DMS153 (cell line): ENCODE measurements at regions not wholly inside any gene's neighbourhood (a gene's known extent, or its start where the extent isn't known, plus 50 kb on each side); places are given as distances from the start of the nearest gene placed in this dataset.
A peak's percentile ranks its signal among the peaks of the same experiment; 100 is the strongest.

Experiments used
- DNase-seq: peaks from one replicate; lab custom pipeline; 2025; lab: John Stamatoyannopoulos, UW

DNA sequence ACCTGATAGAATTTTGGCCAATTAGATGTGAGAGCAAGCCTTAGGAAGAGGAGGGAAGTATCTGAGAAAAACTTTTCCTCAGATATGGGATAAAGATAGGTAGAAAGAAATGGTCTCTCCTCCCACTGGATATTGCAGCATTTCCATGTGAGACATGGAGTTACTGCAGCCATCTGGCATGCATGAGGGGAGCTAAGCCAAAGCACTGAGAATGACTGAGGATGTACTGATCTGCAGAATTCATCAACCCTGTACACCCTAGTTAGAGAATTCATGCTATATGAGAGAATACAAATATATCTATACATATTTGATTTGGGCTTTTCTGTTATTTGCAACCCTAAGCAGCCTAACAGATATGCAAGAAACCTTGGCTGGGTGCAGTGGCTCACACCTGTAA lies 52.5 kb upstream of the RPL34 start:
- DNase-seq, result no peak

DNA sequence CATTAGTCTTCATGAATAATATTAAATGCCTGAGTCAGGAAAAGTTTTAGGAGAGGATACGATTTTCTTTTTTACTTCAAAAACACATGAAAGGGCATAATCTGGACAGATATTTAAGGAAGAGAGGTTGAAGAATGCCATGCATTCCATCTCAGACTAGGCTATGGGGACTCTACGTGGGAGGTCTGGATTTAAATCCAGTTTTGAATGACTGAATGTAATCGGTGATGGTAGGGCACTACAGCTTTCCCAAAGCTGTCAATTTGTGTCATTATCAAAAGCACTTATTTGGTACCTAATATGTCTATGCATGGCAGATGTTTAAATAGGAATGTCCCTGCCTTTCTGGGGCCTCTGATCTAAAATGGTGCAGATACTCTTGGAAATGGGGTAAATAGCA lies 59.3 kb upstream of the RPL34 start:
- DNase-seq, result no peak

- DNase-seq, result no peak
Observed at GRCh38 chr4:108560616-108561015, 59.8 kb upstream of the RPL34 start.

- DNase-seq, result no peak
Observed at GRCh38 chr4:108559911-108560310, 60.5 kb upstream of the RPL34 start.

DNA sequence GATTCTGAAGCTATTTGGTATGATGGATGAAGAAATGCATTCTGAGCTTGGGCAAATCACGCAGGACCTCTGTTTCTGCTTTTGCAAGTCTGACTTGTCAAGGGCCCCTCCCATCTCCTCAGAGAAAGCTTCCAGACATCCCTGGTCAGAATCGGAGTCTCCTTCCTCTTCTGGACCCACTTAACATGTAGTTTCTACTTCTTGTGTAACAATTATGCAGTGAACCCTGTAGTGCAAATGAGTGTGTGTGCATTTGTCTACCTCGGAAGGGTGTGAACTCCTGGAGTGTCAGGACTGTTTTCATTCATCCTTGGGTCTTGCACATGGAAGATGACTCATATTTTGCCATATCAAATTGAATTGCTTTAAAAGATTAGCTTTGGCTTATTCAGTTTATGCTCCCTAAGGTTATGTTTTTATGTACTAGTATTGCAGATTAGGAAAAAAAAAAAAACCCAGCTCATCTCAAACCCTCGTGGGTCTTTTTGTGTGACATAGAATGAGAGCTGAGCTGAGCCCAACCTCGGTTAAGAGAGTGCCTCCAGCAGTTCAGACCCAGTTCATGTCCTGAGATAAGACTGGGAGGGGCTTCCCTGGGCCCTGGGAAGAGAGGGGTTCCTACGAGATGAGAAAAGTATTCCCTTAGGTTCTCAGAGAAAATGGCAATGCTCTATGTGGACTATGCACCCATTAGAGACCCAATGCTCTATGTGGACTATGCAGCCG lies 61.1 kb upstream of the RPL34 start:
- DNase-seq, result no peak

GRCh38 chr4:108556588-108557200 lies 63.7 kb upstream of the RPL34 start:
- no peak for DNase-seq

DNA sequence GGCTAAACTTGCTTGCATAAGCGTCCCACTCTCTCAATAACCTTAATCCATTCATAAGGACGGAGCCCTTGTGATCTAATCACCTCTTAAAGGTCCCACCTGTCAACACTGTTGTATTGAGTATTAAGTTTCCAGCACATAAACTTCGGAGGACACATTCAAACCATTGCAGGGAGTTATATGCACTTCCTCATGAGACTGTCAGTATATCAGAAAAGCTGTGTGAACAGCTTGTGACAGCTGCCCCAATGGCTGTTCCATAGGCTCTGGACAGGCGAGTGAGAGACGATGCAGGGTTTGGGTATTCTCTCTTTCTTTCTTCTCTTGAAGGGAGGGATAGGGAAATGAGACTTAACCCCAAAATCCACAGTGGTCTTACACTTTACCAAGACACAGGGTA lies 64.2 kb upstream of the RPL34 start:
- no peak for DNase-seq

DNA sequence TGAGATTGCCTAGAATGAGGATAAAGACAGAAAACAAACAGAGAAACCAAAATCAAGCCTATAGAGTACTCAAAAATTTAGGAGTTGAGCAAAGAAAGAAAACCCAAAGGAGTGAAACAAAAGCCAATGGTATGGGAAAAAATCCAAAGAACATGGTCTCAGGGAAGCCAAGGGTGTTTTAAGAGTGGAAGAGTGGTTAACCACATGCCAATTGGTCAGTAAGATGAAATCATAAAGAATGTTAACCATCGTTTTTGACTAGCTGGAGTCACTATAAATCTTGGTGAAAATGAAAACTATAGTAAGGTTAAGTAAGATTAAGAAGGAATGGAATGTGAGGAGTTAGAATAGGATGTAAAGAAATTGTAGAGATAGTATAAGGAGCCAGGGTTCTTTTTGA lies 64.7 kb upstream of the RPL34 start:
- DNase-seq, result no peak

DNA sequence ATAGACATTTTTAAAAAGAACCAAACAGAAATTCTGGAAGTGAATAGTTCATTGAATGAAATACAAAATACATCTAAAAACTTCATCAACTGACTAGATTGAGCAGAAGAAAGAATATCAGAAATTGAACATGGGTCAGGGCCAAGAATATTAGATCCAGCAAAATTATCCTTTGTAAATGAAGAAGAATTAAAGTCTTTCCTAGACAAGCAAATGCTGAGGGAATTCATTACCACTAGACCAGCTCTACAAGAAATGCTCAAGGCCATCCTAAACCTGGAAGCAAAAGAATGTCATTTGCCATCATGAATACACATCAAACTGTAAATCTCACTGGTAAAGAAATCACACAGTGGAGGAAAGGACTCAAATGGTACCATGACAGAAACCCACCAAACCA lies 72.7 kb upstream of the RPL34 start:
- DNase-seq, result no peak

- no peak for DNase-seq
Observed at GRCh38 chr4:108546728-108547127, 73.6 kb upstream of the RPL34 start.

DNA sequence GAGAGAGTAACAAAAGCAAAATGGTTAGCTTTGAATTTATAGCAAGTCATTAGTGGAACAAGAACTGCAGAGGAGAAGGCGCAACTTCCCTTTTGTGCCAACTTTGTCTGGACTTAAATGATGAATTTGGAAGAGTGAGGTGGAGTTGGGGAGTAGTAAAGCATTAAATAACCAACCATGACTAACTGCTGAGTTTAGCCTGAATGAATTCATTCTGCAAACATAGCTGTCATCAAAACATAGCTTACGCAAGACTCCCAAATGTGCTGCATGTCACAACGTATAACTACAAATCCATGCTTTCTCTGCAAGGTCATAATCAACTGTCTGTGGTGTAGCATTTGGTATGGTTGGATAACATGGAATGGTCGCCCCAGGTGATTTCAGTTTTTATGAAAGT lies 75.9 kb upstream of the RPL34 start:
- no peak for DNase-seq

GRCh38 chr4:108543359-108543968 lies 76.9 kb upstream of the RPL34 start:
- DNase-seq, result no peak

DNA sequence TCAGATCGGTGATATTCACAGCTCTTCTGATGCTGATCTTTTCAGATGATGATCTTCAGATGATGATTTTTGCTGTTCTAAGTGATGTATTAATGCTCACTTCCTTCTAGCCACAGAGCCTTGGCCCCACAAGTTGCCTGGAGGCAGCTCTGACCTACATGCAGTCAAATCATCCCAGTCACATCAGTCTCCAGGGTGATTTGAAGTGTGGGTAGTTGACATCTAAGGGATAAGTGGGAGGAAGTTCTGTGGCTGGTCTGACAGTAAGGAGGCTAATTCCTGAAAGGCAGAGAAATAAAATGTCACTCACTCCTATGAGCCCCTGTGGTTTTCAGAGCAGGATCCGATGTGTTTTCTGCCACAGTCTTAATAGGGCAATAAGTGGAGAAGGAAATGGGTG lies 79.8 kb upstream of the RPL34 start:
- peak; percentile 19 for DNase-seq

GRCh38 chr4:108536577-108536976 lies 83.8 kb upstream of the RPL34 start:
- DNase-seq, result peak; percentile 14

GRCh38 chr4:108535757-108536156 lies 84.6 kb upstream of the RPL34 start:
- no peak for DNase-seq

DNA sequence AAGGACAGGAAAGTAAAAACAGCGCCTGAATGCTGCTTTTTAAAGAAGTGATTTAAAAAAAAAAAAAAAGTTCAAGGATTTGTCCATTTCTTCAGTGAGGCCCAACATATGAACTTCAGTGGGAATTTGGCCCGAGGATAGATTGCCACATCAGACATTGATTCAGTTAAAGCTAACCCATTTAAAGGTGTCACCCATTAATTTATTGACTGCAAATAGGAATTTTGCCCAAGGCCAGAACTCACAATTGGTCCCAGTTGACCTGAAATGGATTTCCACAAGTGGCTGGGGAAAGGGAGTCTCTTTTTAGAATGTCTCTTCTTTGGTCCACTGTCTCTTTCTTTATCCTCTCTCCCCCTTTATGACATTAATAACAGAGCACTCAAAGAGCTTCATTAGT lies 86.5 kb upstream of the RPL34 start:
- no peak for DNase-seq

DNA sequence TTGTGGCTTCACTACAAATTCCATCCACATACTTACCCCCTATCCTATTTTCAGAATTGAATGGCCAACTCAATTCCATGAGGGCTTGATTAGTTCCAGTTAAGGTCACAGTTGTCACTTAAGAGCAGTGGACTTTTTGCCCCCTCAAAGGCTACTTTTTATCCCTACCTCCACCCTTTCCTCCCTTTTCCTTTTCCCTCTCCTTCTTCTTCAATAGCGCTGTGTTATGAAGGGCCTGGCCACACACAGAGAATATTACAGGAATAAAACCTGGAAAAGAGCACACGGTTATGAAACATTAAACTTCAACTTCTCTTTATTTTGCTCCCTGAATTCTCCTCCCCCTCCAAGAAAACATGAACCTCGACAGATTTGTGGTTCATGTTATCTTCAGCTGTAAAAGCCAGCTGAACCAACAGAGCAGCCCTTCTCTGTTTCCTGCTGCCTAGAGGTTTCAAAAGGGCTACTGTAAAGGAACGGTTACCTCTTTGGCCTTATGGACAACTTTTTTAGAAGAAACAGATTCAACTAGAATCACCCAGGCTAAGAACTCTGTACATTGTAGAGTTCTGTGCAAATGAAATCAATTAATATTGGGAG lies 87.0 kb upstream of the RPL34 start:
- DNase-seq, result no peak

DNA sequence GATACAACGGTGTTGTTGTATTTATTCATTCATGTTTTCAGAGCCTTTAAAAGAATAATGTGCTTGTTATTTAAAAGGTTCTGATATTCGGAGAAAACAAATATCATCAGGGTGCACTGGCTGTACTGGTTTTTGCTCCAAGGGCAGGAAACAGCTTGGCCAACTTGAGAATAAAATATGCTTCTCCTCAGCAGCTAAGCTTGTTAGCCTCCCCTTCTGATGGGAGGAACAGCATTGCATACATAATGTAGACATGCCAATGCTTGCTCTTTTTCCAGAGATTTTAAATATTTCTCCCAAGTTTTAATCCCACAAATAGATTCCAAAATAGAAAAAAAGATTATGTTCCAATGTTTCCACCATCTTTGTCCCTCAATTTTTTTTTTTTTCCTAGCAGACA lies 87.6 kb upstream of the RPL34 start:
- DNase-seq, result no peak

GRCh38 chr4:108532187-108532586 lies 88.2 kb upstream of the RPL34 start:
- no peak for DNase-seq

DNA sequence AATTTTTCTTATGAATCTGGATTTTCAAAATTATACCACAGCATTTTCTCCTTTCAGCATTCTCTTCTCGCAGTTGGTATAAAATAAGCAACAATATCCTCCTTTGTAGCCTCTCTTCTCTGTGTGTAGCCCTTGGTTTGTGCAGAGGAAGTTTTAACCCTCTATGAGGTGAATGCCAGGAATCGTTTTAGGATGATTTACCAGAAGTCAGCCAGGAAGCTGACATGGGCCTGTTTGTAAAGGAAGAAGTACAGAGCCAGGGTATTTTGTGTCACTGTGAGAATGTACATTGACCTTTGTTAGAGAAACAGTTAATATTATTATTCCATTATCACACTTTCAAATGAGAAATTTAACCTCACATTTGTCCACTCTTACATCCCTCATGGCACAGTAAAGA lies 88.9 kb upstream of the RPL34 start:
- DNase-seq, result no peak

- no peak for DNase-seq
Observed at GRCh38 chr4:108529984-108530905, 90.1 kb upstream of the RPL34 start.

GRCh38 chr4:108529102-108529501 lies 91.3 kb upstream of the RPL34 start:
- DNase-seq, result no peak
